ENCODE measurements at regions not wholly inside any gene's neighbourhood (a gene's known extent, or its start where the extent isn't known, plus 50 kb on each side); places are given as distances from the start of the nearest gene placed in this dataset.

GRCh38 chr4:143016171-143016570, 168.5 kb upstream of the USP38 start:
- Mint-ChIP-seq H3K4me3 (no peak overlapping the region), H3K4me1 (peaks cover 19% of the 10 kb centered on the region), H3K27me3 (ENCODE audit: low read depth, poor library complexity) (no peaks in the 10 kb centered on the region), H3K9me3 (peaks cover 9% of the 10 kb centered on the region), H3K36me3 (ENCODE audit: low read depth) (no peaks in the 10 kb centered on the region), H3K27ac (no peak overlapping the region)
- TF ChIP-seq CTCF (IDR thresholded peaks at IDR 0.05) = no peak
- no peak for DNase-seq

- H3K27ac Mint-ChIP-seq = no peak overlapping the region
- H3K4me1 Mint-ChIP-seq = peaks cover 19% of the 10 kb centered on the region
- no peak for DNase-seq
- no peaks in the 10 kb centered on the region for H3K9me3 Mint-ChIP-seq
- TF ChIP-seq CTCF (IDR thresholded peaks at IDR 0.05) = no peak
- no peaks in the 10 kb centered on the region for H3K36me3 Mint-ChIP-seq (ENCODE audit: low read depth)
- no peaks in the 10 kb centered on the region for H3K27me3 Mint-ChIP-seq (ENCODE audit: low read depth, poor library complexity)
- H3K4me3 Mint-ChIP-seq = no peak overlapping the region
These were observed 167.5 kb upstream of the USP38 start for GRCh38 chr4:143017210-143017609.

- Mint-ChIP-seq H3K36me3 (ENCODE audit: low read depth) (no peaks in the 10 kb centered on the region), H3K4me1 (peaks cover 19% of the 10 kb centered on the region), H3K27me3 (ENCODE audit: low read depth, poor library complexity) (no peaks in the 10 kb centered on the region), H3K27ac (peak overlapping the region; percentile 90), H3K4me3 (no peak overlapping the region), H3K9me3 (no peaks in the 10 kb centered on the region)
- TF ChIP-seq CTCF (IDR thresholded peaks at IDR 0.05) = no peak
- no peak for DNase-seq
These were observed 165.4 kb upstream of the USP38 start for GRCh38 chr4:143019351-143019750.

- H3K27me3 Mint-ChIP-seq (ENCODE audit: low read depth, poor library complexity) = no peaks in the 10 kb centered on the region
- H3K4me1 Mint-ChIP-seq = peaks cover 19% of the 10 kb centered on the region
- no peak for DNase-seq
- H3K27ac Mint-ChIP-seq = no peak overlapping the region
- no peaks in the 10 kb centered on the region for H3K9me3 Mint-ChIP-seq
- no peaks in the 10 kb centered on the region for H3K36me3 Mint-ChIP-seq (ENCODE audit: low read depth)
- no peak for TF ChIP-seq CTCF (IDR thresholded peaks at IDR 0.05)
- H3K4me3 Mint-ChIP-seq = no peak overlapping the region
These were observed 163.3 kb upstream of the USP38 start for GRCh38 chr4:143021384-143021783.

GRCh38 chr4:143023239-143023918, 161.3 kb upstream of the USP38 start:
- H3K4me3 Mint-ChIP-seq = no peak overlapping the region

More at GRCh38 chr4:143023239-143023918, 161.3 kb upstream of the USP38 start:
- no peak for TF ChIP-seq CTCF (IDR thresholded peaks at IDR 0.05)
- Mint-ChIP-seq H3K9me3 (no peaks in the 10 kb centered on the region), H3K27me3 (ENCODE audit: low read depth, poor library complexity) (no peaks in the 10 kb centered on the region), H3K36me3 (ENCODE audit: low read depth) (no peaks in the 10 kb centered on the region), H3K27ac (no peak overlapping the region), H3K4me1 (peaks cover 25% of the 10 kb centered on the region)
- DNase-seq = no peak

Data from nephron progenitor cell (in vitro differentiated cells).